ENCODE measurements at regions not wholly inside any gene's neighbourhood (a gene's known extent, or its start where the extent isn't known, plus 50 kb on each side); places are given as distances from the start of the nearest gene placed in this dataset.

GRCh38 chr13:47005756-47006414, 109.0 kb upstream of the HTR2A start:
- TF ChIP-seq POLR2A (IDR thresholded peaks at IDR 0.05) (no peak), CTCF (IDR thresholded peaks at IDR 0.05) (no peak)
- no peak overlapping the region for H3K27ac ChIP-seq
- DNase-seq = no peak
- WGBS, 2 donors = 79 to 100% methylated on average over 2 of the region's 2 CpGs
- no peaks in the 10 kb centered on the region for H3K9me3 ChIP-seq
- intact Hi-C loops (cut with DNase I) = no loop called here
- no peak overlapping the region for H3K4me3 ChIP-seq
- peaks cover 0 to 3% (median 0%) of the 10 kb centered on the region in 4 donors for H3K27me3 ChIP-seq
- no peaks in the 10 kb centered on the region for H3K36me3 ChIP-seq
- no peaks in the 10 kb centered on the region for H3K4me1 ChIP-seq

- 18 to 50% methylated on average over 1 of the region's 1 CpG for WGBS, 2 donors
- no peak for TF ChIP-seq POLR2A (IDR thresholded peaks at IDR 0.05)
- TF ChIP-seq CTCF (IDR thresholded peaks at IDR 0.05) = no peak
- no peak overlapping the region for H3K27ac ChIP-seq
- H3K36me3 ChIP-seq = no peaks in the 10 kb centered on the region
- DNase-seq = no peak
- intact Hi-C loops (cut with DNase I) = no loop called here
- no peaks in the 10 kb centered on the region for H3K4me1 ChIP-seq
- peaks cover 0 to 3% (median 0%) of the 10 kb centered on the region in 4 donors for H3K27me3 ChIP-seq
- no peak overlapping the region for H3K4me3 ChIP-seq
- H3K9me3 ChIP-seq = no peaks in the 10 kb centered on the region
These were observed 107.7 kb upstream of the HTR2A start for GRCh38 chr13:47004540-47004939.

- DNase-seq = no peak
These were observed 107.2 kb upstream of the HTR2A start for GRCh38 chr13:47004027-47004426.

GRCh38 chr13:47000165-47000564, 103.3 kb upstream of the HTR2A start:
- Histone ChIP-seq H3K9me3 (no peaks in the 10 kb centered on the region), H3K4me1 (no peaks in the 10 kb centered on the region), H3K27ac (no peak overlapping the region), H3K4me3 (no peak overlapping the region), H3K36me3 (no peaks in the 10 kb centered on the region), H3K27me3 (peaks cover 0 to 3% (median 0%) of the 10 kb centered on the region in 4 donors)
- intact Hi-C loops (cut with DNase I) = no loop called here
- no peak for DNase-seq
- no peak for TF ChIP-seq POLR2A (IDR thresholded peaks at IDR 0.05)
- TF ChIP-seq CTCF (IDR thresholded peaks at IDR 0.05) = no peak
- 37 to 42% methylated on average over 3 of the region's 3 CpGs for WGBS, 2 donors

More at GRCh38 chr13:47004027-47004426, 107.2 kb upstream of the HTR2A start:
- H3K27me3 ChIP-seq = peaks cover 0 to 3% (median 0%) of the 10 kb centered on the region in 4 donors
- no peaks in the 10 kb centered on the region for H3K9me3 ChIP-seq
- no peaks in the 10 kb centered on the region for H3K4me1 ChIP-seq
- no peak overlapping the region for H3K27ac ChIP-seq
- intact Hi-C loops (cut with DNase I) = no loop called here
- 20 to 44% methylated on average over 2 of the region's 2 CpGs for WGBS, 2 donors
- H3K36me3 ChIP-seq = no peaks in the 10 kb centered on the region
- H3K4me3 ChIP-seq = no peak overlapping the region
- no peak for TF ChIP-seq CTCF (IDR thresholded peaks at IDR 0.05)
- no peak for TF ChIP-seq POLR2A (IDR thresholded peaks at IDR 0.05)

- Histone ChIP-seq H3K36me3 (no peaks in the 10 kb centered on the region), H3K27me3 (peaks cover 0 to 3% (median 0%) of the 10 kb centered on the region in 4 donors), H3K9me3 (no peaks in the 10 kb centered on the region), H3K4me3 (no peak overlapping the region), H3K27ac (no peak overlapping the region), H3K4me1 (no peaks in the 10 kb centered on the region)
- TF ChIP-seq CTCF (IDR thresholded peaks at IDR 0.05) (no peak), POLR2A (IDR thresholded peaks at IDR 0.05) (no peak)
- 70 to 75% methylated on average over 4 of the region's 4 CpGs for WGBS, 2 donors
- intact Hi-C loops (cut with DNase I) = no loop called here
- DNase-seq = no peak
These were observed 99.6 kb upstream of the HTR2A start for GRCh38 chr13:46996316-46997030.
